PFSK-1 (cell line): ENCODE measurements at regions not wholly inside any gene's neighbourhood (a gene's known extent, or its start where the extent isn't known, plus 50 kb on each side); places are given as distances from the start of the nearest gene placed in this dataset.

ENCODE experiments used
- POLR2AphosphoS5 ChIP-seq: IDR thresholded peaks from 2 replicates; pipeline ENCODE4 v1.6.1; 2012; ENCODE audit warnings: low read depth, mild to moderate bottlenecking, control low read depth, low read length, moderate library complexity
- REST ChIP-seq, 2 experiments: IDR thresholded peaks; 2 replicates each; pipeline versions ENCODE4 v1.6.1 to v1.8.0; 2011 to 2012; ENCODE audit warnings: low read depth in 2 of 2, low read length in 2 of 2, control low read depth in 1 of 2, inconsistent platforms in 1 of 2, mild to moderate bottlenecking in 1 of 2, moderate library complexity in 1 of 2; ENCODE audit not compliant: insufficient read depth in 1 of 2
- TAF1 ChIP-seq: IDR thresholded peaks from 2 replicates; pipeline ENCODE4 v1.6.1; 2012; ENCODE audit warnings: low read length, control low read depth, borderline replicate concordance; ENCODE audit not compliant: insufficient read depth

GRCh38 chr2:192978395-192978794 is 783.7 kb upstream of the TMEFF2 start:
- TF ChIP-seq POLR2AphosphoS5 (no peak), TAF1 (no peak), REST (IDR thresholded peaks at IDR 0.05; ENCODE audit: insufficient read depth in 1 of 2, low read depth in 2 of 2, low read length in 2 of 2) (no peak)
